NB4 (cell line): ENCODE measurements at regions not wholly inside any gene's neighbourhood (a gene's known extent, or its start where the extent isn't known, plus 50 kb on each side); places are given as distances from the start of the nearest gene placed in this dataset.

ENCODE experiments used
- MYC ChIP-seq: IDR thresholded peaks from 2 replicates; pipeline ENCODE4 v1.6.1; 2011; ENCODE audit warnings: low read depth, low read length
- POLR2A ChIP-seq: IDR thresholded peaks from 2 replicates; pipeline ENCODE4 v1.6.1; 2011; ENCODE audit warnings: mild to moderate bottlenecking; ENCODE audit not compliant: insufficient read length; ENCODE audit errors: extremely low read depth
- TF ChIP-seq, protein P1 (sequence below): IDR thresholded peaks from one replicate; pipeline ENCODE4 v1.5.1; 2012; ENCODE audit warnings: low read depth, low read length
- TF ChIP-seq, protein P2 (sequence below): IDR thresholded peaks from 2 replicates; pipeline ENCODE4 v1.6.1; 2011; ENCODE audit warnings: low read depth, low read length

DNA sequence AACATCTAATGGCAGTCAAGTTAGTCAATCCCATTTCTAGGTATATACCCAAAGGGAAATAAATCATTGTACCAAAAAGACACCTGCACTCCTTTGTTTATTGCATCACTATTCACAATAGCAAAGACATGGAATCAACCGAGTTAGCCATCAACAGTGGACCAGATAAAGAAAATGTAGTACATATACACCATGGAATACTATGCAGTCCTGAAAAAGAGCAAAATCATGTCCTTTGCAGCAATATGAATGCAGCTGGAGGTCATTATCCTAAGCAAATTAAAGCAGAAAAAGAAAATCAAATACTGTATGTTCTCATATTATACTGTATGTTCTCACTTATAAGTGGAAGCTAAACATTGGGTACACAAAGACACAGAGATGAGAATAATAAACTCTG is 204.0 kb downstream of the KCNJ2 start:
- TF ChIP-seq, protein P1, sequence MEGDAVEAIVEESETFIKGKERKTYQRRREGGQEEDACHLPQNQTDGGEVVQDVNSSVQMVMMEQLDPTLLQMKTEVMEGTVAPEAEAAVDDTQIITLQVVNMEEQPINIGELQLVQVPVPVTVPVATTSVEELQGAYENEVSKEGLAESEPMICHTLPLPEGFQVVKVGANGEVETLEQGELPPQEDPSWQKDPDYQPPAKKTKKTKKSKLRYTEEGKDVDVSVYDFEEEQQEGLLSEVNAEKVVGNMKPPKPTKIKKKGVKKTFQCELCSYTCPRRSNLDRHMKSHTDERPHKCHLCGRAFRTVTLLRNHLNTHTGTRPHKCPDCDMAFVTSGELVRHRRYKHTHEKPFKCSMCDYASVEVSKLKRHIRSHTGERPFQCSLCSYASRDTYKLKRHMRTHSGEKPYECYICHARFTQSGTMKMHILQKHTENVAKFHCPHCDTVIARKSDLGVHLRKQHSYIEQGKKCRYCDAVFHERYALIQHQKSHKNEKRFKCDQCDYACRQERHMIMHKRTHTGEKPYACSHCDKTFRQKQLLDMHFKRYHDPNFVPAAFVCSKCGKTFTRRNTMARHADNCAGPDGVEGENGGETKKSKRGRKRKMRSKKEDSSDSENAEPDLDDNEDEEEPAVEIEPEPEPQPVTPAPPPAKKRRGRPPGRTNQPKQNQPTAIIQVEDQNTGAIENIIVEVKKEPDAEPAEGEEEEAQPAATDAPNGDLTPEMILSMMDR, result no peak
- TF ChIP-seq POLR2A (no peak), MYC (no peak)
- TF ChIP-seq, protein P2, sequence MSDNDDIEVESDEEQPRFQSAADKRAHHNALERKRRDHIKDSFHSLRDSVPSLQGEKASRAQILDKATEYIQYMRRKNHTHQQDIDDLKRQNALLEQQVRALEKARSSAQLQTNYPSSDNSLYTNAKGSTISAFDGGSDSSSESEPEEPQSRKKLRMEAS, result no peak
